AG09319 (cell line): ENCODE measurements at regions not wholly inside any gene's neighbourhood (a gene's known extent, or its start where the extent isn't known, plus 50 kb on each side); places are given as distances from the start of the nearest gene placed in this dataset.

Source experiments
- DNase-seq: peaks from one replicate; pipeline ENCODE4 v3.0.0-alpha.2; 2010; ENCODE audit warnings: low read depth; ENCODE audit errors: extremely low read depth
- CTCF ChIP-seq: IDR thresholded peaks from 2 replicates; pipeline ENCODE4 v1.5.1; 2011; ENCODE audit warnings: low read depth, mild to moderate bottlenecking, inconsistent platforms, low read length, moderate library complexity

- no peak for DNase-seq
- no peak for TF ChIP-seq CTCF
Measured at GRCh38 chr2:15801439-15801838, 138.9 kb upstream of the MYCN start.

DNA sequence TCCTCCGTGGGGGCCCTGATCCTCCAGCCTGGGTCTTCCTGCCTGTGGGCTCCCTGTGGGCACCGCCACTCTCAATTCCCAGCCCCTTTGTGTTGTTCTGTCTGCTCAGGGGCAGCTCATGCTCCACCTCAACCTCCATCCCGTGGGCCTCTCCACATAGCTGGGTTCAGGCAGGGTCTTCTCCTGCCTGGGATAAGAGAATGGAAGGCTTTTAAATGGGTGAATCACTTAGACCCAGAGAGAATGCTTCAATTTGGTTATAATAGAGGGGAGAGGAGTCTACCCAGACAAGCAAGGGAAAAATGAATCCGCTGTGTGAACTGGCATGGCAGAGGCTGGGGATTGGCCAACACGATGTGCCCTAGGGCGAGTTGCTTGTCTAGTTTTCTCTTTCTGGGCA, 138.4 kb upstream of the MYCN start:
- no peak for TF ChIP-seq CTCF
- no peak for DNase-seq

- no peak for TF ChIP-seq CTCF
Measured at GRCh38 chr2:15802657-15803542, 137.4 kb upstream of the MYCN start.

GRCh38 chr2:15803543-15804245, 136.7 kb upstream of the MYCN start:
- no peak for TF ChIP-seq CTCF

More at GRCh38 chr2:15802657-15803542, 137.4 kb upstream of the MYCN start:
- no peak for DNase-seq

DNA sequence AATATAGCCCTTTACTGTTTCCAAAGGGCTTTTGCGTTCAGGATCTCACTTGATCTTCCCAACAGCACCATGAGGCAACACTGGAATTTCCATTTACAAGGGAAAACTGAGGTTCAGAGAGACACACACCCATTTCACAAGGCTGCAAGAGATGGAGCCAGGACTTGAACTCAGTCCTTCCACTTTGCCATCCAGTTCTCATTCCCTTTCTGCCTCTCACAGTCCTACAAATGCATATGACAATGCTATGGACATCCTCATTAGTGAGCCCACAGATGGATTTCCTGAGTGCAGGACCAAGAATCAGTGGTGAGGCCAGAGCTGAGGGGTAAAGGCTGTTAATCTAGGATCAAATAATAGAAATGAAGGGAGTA, 136.1 kb upstream of the MYCN start:
- no peak for DNase-seq

More at GRCh38 chr2:15803543-15804245, 136.7 kb upstream of the MYCN start:
- no peak for DNase-seq

GRCh38 chr2:15804691-15805090, 135.7 kb upstream of the MYCN start:
- DNase-seq, result no peak
- no peak for TF ChIP-seq CTCF

More for the DNA sequence above, 136.1 kb upstream of the MYCN start:
- TF ChIP-seq CTCF, result no peak

DNA sequence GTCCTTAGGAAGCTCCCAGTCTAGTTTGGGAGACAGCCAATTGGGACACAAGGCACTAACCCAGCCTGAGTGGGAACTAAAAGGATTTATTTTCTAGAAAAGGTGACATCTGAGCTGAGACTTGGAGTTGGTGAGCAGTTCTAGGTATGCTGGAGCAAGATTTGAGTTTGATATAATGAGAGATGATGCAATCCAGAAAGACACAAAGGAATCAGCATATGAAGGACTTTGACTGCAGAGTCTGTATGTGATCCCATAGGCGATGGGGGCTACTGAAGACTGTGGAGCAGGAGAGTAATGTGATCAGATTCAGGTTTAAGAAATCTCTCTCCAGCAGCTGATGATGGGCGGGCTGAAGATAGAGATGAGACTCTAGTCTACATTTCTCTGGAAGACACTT, 135.1 kb upstream of the MYCN start:
- no peak for DNase-seq
- TF ChIP-seq CTCF, result no peak
